NCI-H2196 treated with DMSO at 0.1 percent for 48 hours (cell line): ENCODE measurements at regions not wholly inside any gene's neighbourhood (a gene's known extent, or its start where the extent isn't known, plus 50 kb on each side); places are given as distances from the start of the nearest gene placed in this dataset.

Source experiments
- DNase-seq: peaks from one replicate; lab custom pipeline; 2025; ENCODE audit not compliant: unreplicated experiment; lab: John Stamatoyannopoulos, UW

DNA sequence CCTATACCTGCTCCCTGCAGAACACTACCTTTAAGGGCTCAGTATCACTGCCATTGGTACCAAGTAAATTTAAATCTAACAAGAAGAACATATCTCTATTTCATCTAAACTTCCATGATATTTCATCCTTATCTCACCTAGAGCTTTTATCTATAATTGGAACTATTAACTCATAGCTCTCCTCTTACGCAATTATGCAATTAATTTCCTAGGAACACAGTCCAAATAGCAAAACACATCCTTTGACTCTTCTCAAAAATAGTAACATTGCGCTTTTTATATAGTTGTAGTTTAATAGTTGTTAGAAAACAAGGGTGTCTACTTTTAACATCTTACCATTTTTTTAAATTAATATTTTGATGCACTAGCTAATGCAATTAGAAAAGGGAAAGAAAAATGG lies 986.8 kb upstream of the SLC35B3 start:
- no peak for DNase-seq

DNA sequence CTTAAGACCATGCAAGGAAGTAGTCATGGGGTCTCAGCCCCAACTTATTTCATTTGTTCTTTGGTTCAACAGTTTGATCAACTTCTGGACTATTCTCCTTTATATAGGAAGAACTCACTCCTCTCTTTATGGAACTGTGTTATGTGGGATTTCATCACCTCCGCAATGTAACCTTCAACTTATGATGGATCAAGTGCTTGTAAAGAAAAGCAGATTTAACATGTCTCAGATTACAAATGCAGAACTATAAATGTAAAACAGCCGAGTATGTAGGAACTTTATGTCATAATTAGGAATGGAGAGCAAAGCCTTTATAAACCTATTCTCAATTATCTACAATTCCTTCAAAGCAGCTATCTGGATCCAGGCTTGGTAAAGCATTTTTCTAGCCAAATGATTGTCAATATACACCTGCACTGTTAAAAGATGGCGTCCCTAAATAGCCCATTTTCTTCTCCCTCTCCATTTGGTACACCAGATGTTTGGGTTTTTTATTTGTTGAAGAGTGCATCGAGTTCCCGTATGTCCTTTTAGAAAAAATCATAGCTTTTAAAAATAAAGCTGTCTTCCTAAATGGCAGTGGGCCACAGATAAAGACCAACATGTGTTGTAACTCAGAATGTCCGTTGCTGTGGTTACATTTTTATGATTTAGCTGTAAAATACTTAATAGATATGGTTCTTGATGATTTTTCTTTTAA lies 985.1 kb upstream of the SLC35B3 start:
- DNase-seq = no peak

DNA sequence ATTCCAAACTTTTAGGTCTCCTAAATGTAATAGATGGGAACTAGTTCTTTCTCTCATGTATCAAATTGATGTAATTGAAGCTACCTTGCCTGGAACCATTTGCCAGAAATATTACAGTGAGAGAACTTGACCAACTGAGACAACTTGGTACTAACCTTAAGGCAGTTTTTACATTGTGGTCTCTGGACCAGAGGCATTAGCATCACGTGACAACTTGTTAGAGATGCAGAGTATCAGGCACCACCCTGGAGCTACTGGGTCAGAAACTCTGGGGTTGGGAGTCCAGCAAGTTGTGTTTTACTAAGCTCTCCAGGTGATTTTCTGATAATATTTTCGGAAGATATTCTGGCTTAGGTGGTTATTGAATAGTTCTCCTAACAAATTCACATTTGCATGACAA lies 982.1 kb upstream of the SLC35B3 start:
- no peak for DNase-seq

DNA sequence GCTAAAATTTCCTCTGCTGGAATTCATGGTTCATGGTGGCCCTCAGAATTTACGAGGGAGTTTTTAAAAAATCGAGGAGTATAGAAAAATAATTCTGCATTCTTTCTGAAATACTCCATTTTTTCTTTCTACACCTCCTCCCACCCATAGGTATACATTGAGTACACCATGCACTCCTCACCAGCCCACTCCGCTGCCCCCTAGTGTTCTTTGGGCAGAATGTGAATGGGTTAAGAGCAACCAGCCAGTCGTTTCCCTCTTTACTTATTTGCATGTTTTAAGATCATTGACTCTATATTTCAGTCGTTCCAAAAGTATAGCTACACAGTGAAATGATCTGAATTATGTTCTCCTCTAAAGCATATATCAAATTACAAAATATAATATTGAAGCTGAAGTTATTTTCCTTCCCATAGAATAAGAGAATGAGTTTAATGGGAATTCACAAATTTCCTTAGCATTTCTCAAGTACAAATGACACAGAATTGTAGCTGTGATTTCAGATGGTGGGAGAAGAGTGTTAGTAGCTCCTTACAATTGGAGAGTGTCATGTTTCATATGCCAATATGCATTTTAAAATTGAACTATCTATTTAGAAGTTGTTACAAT lies 977.7 kb upstream of the SLC35B3 start:
- DNase-seq = no peak

DNA sequence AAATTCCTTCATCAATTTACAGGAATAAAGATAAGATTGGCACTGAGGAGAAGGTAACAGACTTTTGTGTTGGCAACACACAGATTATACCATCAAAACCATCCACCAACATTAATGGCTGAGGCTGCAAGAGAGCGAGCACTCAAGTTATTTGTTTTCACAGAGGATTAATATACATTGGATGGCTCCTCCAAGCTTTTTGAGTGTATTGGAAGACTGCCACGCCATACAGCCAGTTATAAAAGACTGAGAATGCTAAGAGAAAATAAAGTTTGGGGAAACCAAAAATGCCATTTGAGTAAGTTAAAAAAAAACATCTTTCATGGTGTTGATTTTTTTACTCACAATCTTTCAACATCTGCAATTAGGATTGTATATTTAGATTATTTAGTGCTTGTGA lies 973.8 kb upstream of the SLC35B3 start:
- DNase-seq = no peak

DNA sequence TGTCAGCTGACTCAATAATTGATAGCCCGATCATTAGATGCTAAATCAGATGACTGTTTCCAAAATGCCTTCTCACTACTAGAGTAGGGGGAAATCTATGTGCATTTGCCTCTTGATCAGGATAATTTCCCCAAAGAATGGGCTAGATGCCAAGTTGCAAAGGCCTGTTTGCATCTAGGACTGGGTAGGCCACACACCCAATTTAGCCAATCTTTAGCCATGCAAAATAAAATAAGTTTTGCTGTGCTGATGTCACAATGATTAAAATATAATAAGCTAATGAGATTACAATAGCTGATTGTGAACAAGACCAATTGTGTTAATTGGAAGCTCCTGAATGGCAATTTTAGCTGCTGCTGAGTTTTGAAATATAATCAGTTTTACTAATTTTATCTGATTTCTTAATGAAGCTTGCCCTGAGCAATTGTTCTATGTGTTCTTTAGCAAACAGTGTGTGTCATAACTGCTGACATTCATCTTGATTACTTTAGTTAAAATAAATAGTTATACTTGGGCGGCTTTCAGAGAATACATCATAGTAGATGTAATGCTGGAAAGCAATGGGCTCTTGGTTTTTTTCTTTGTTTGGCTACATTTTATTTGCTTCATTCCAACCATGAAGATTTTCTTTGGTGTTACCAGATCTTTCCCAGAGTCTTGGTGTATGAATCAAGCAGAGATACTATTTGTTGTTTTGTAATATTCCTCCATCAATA lies 973.2 kb upstream of the SLC35B3 start:
- DNase-seq = no peak

DNA sequence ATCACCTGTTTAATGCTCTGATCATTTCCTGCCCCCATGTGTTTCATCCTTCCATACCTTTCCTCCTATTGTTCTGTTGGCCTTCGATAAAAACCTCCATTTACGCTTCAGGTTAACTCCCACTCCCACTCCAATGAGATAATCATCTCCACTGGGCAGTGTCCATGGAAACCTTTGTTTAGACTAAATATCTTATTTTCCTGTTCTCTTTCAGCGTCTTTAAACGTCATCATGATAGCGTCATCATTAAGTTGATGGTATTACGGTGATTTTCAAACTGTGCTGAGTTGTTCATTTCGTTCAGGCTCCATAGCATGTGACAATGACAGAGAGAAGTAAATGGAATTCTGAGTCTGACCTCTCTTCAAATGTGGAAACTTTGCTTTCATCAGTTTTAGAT lies 970.5 kb upstream of the SLC35B3 start:
- no peak for DNase-seq

DNA sequence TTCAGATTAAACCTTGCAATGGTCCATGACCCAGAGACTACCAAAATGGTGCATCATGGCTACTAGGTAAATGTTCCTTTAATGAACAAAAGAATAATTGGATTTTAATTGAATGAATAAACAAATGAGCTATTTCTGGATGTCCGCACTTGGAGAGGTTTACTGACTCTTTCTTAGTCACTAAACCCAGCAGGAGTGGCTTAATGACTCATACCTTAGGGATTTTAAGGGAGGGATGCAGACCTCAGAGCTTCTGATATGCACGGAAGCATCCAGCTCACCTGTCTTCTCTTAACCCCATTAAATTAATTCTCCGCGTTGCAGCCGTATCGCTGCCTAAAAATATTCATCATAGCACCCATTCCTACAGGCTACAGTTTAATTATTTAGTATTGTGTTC lies 970.0 kb upstream of the SLC35B3 start:
- no peak for DNase-seq

DNA sequence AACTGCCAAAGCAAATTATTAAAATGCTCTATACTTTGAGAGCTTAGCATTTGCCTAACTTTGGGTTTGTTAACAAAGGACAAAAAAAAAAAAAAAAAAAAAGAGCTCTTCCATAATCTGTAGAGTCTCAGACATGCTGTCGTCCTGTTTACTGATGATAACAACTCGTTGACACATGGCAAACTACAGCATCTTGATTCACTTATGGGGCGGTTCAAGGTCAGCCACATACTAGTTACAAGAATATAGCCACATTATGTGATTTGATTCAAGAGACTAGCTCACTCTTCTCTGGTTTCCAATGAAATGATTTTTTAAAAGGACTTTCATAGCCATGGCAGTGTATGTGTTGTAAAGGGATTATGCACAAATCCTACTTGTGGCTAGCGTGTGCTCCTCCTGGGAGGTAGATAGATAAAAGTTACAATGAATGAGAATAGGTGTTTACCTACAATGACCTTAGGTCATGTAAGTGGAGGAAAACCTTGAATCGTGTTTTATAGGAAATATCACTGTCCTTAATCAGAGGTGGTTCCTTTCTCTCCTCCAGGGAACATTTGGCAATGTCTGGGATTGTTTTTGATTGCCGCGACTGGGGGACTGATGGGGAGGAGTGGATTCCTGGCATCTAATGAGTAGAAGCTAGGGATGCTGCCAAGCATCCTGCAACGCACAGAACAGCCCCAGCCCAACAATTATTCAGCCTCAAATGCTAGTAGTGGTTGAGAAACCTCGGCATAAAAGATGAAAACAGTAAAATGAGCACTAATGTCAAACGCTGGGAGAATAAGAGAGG lies 969.2 kb upstream of the SLC35B3 start:
- DNase-seq = no peak

DNA sequence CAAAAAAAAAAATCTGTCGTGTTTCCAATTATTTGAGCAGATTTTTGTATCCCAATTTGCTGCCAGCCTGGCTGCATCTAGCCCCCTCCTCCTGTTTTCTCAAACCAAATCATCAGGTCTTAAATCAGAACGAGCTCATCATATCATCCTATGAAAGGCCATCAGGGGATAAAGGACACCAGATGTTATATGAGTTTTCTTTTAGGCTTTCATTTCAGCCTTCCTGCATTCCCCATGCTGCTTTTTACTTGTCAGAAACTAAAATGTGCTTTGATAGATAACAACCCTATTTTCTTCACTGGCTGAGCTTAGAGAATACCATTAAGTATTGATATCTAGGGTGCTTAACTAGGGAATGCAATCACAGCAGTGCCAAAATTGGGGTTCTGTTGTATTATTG lies 968.4 kb upstream of the SLC35B3 start:
- no peak for DNase-seq

DNA sequence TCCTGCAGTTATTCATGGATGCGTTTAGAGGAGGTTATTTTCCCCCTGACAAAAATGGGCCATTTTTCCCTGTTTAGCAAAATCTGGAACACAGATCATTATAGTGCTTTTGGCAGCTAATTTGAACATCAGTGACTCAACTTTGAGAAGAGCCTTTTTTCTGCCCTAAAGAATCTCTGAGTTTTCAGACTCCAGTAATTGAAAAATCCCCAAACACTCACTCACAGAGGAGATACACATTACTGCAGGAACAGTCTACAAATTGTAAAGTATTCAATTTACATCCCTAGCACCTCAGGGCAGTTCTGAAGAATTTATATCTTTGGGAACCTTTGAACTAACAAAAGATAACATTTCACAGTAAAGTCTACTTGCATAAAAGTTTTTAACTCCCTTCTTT lies 966.6 kb upstream of the SLC35B3 start:
- no peak for DNase-seq

DNA sequence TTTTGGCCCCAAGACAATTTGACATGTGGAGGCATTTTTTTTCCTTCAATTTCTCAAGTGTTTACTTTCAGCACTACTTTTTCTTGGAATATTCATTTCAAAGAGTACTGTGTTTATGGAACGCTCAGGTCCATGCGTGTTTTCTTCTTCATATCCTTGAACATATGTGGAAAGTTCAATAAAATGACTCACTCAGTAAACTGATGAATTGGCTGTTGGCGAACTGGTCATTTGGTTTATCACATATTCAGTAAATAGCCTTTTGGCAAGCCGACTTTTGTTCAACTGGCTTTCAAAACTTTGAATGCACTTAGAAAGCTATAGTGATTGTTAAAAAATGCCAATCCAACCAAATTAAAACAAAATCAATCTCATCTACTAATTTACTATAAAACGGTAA lies 964.6 kb upstream of the SLC35B3 start:
- no peak for DNase-seq

DNA sequence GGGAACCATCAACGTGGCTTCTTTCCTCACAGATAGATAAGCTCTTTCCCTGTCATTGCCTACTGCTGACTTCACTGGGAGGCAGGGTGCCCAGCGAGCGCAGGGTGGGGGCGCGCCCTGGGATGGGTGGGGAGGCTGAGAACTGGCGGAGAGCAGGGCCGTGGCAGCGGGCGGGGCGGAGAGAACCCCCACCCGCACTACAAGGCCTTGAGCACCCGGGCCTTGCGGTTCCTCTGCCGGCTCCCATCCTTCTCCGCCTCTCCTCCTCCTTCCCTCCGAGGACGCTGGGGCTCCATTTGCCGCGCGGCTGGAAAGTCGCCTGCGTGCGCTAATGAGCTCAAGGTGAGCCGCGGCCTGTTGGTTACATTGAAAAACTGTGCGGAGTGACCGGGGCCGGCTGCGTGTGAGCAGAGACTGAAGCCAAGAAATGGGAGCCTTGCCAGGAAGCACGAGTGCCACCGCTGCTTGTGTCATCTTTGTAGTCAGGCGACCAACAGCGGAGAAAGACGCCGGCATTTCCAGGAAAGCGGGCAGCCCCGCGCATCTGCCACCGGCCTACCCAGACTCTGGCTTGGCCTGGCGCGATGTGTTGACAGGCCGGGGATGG lies 963.5 kb upstream of the SLC35B3 start:
- no peak for DNase-seq

DNA sequence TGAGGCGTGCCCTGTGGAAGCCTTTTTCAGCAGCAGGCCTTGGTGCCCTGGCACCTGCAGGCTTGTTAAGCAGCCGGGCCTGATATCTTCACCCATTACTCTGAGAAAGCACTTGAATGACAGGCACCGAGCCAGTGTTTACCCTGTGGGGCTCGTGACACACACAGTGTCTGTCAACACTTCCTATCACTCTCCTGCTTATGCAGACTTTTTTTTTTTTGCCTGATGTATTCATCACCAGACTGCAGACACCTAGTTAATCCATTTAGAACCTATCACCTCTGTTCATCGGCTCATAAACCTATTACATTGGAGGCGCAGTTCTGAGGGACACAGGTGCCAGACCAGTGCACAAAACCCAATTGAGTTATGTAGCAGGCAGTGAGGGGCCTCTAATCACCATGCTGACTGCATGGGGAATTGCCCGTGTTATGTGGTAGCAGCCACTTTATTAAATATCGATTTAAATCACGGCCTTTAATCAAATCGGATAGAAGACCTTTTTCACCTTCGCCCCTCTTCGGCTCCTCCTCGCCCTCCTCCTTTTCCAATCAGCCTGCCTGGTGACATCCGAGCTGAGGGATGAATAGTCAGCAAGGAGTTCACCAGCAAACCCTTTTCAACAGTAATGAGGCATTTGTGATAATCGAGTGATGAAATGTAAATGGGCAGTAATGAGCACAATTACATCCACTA lies 962.9 kb upstream of the SLC35B3 start:
- peak; percentile 64 for DNase-seq

DNA sequence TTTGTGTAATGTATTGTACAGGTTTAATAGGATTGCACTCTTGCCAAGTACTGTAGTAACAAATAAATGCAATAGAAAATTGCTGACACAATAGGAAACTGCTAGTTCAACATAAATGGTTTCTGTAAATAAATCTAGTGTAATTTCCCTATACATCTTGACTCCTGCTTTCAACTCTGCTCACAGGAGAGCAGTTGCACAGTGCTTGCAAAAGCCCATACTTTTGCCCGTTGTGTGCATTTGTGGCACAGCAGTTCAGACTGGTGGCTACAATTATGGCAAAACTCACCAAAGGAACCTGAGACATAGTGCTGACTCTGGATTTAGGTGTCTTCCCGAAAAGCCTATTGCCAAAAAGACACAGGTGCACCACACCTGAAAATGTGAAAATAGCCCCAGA lies 953.3 kb upstream of the SLC35B3 start:
- no peak for DNase-seq

DNA sequence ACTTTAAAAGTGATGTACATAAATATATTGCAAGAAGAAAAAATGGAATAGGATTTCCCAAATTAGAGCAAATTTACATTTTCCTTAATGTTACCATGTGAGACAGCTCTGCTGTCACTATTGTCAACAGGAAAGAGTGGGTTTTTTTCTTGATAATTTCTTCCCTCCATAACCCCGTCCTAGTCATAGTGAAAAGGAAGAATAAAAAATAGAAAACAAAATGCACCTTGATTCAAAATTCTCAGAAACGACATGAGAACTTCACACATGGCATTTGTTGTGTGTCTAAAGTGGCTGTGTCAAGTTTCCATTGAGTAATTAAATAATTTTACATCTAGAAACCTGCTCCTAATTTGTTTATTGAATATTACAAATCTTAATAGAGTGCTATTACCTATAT lies 945.2 kb upstream of the SLC35B3 start:
- no peak for DNase-seq

DNA sequence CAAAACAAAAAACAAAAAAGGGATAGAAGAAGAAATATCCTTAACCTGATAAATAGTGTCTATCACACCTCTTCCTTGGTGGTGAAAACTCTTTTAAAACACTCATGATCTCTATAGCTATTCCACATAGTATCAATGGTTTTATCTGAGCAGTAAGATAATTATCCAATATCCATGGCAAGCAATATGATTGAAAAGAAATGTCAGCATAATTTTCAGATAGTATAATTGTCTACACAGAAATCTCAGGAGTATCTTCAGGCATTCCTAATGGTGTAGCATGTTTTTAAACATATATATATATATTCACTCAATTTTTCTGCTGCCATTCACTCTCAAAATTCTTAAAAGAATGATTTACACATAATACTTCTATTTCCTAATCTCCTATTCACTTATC lies 938.0 kb upstream of the SLC35B3 start:
- DNase-seq = no peak

DNA sequence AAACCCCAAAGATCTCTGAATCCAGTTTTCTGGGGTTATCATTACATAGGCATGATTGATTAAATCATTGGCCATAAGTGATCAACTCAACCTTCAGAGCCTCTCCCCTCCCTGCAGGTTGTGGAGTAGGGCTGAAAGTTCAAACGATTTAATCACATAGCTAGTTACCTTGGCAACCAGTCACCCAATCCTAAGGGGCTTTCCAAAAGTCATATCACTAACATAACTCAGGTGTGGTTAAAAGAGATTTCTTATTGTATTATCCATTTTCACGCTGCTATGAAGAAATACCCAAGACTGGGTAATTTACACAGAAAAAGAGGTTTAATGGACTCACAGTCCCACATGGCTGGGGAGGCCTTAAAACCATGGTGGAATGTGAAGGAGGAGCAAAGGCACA lies 935.1 kb upstream of the SLC35B3 start:
- no peak for DNase-seq

DNA sequence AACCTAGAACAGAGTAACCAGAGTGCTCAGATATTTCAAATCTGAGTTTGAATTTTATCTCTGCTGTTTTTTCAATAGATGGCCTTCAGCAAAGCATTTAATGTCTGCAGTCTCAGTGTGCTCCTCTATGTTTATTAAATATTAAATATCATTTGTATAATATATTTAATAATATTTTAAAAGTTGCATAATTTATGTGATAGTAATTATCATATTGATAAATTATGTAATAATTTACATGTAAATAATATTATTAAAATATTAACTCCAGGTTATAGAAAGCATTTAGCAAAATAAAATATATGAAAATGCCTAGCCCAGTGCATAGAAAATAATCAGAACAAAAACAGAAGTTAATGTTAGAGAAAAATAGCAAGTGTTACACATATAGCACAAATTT lies 930.0 kb upstream of the SLC35B3 start:
- DNase-seq = no peak

DNA sequence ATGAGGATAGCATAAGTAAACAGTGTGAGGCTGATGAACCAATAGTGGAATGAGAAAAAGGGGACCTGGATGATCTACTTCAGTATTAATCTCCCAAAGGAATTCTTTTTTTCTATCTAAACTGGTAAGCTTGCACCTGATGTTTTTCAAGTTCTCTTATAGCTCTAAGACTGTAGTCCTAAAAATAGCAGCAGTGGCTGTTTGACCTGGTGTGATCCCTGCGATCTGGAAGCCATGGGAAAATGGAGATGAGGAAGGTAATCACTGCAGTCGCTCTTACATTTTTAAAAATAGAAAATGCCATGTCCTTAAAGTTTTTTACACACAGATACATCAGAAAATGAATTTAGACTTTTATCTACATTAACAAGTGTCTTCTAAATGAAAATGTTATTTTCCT lies 926.4 kb upstream of the SLC35B3 start:
- no peak for DNase-seq

DNA sequence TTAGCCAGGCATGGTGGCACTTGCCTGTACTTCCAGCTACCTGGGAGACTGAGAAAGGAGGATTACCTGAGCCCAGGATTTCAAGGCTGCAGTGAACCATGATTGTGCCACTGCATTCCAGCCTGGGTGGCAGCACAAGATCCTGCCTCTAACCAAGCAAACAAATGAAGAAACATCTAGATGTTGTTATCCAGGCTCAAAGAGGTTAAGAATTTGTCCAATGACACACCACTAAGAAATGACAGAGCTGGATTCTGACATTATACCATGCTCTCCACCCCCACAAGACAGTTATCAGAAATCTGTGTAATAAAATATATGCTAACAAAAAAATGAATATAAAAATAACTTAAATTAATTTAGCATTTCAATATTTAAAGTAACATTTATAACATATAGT lies 925.5 kb upstream of the SLC35B3 start:
- DNase-seq = no peak
